Left lobe of liver (tissue), 2 donors: ENCODE measurements at regions not wholly inside any gene's neighbourhood (a gene's known extent, or its start where the extent isn't known, plus 50 kb on each side); places are given as distances from the start of the nearest gene placed in this dataset.

Experiments used
- ATAC-seq: fragments of 200-7000 bp; cut with Tn5 transposase; one replicate; pipeline ENCODE4 v1.9.1; 2020; ENCODE audit warnings: mild to moderate bottlenecking, moderate library complexity
- DNase-seq: peaks from one replicate; pipeline ENCODE4 v3.0.0-alpha.2; 2020; ENCODE audit warnings: low spot score
- donor health status: DM: no; HTN: no; CAD: no; lungs with moderate emphysema.
- donor health status: DM: no; HTN: yes; CAD: no.

GRCh38 chr4:125140966-125141495 is 173.7 kb upstream of the FAT4 start:
- no peak for ATAC-seq

DNA sequence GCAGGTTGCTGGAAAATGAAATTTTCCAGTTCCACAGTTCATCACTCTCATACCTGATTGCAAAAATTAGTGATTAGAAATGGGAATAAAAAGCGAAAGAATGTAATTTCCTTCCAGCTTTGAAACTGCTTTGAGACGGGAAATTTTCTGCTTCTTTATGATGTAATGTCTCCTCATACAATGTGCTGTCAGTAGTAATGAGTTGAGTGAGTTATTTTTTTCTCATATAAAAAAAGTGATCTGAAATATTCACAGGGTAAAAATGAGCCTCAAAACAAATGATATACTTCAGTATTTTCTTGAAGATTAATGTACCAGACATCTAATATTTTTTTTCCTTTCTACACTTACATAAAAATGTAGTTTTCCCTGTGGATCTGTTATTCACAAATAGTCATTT is 179.1 kb upstream of the FAT4 start:
- ATAC-seq: no peak
- no peak for DNase-seq

More at GRCh38 chr4:125140966-125141495, 173.7 kb upstream of the FAT4 start:
- no peak for DNase-seq

GRCh38 chr4:125132729-125133128 is 182.0 kb upstream of the FAT4 start:
- ATAC-seq (no peak), DNase-seq (no peak)

DNA sequence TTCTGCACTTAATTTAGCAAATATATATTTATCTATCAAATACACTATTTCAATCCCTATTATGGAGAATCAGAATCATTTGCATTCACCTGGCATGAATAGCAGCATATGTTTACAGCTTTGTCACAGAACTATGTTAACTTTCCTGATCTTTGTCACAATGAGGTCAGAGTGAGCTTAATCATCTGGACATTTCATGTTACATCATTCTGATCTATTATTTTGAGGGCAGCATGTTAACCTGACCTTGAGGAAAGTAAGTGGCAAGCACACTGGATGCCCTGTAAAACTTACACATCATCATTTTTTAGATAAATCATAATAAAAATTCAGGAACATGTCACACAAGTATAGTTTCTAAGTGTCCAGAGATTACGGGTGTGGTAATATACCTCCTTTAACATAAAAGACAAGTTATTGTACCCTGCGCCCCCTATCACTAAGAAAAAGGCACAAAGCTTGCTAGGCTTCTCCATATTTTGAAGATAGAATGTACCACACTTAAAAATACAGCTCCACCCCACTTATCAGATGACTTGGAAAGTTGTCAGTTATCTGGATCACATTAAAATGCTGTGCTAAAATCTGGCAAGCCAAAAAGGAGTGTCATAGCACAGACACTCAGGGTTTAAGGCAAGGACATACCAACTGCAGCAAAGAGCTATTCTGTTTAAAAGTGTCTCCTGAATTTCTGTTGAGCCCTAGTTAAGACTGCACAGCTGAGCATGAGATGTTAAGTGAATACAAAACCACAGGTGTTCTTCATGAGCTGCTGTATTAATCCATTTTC is 182.7 kb upstream of the FAT4 start:
- ATAC-seq: no peak
- DNase-seq: no peak

- DNase-seq (no peak), ATAC-seq (no peak)
Measured at GRCh38 chr4:125125276-125125675, 189.5 kb upstream of the FAT4 start.

DNA sequence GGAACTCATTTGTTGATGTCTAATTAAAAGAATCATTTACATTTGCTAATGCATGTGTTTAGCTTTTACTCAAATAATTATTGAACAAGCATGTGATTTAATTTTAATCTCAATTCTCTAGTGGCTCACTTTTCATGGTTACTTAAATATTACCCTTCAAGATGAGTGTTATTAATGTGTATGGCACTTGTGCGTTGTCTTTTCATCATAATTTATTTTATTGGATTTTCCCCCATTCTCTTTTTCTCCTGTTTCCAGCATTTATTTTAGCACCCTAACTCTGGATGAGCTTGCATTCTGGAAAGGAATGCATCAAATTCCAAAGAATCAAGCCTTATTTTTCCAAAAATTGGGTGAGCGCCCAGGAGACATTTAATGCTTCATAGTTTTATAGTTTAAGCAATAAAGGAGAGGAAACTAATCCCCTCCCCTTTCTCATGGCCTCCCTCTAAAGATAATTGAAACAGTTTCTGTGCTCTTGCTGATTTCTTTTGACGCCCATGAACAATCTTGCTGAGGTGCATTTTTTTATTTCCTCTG is 191.1 kb upstream of the FAT4 start:
- no peak for ATAC-seq

DNA sequence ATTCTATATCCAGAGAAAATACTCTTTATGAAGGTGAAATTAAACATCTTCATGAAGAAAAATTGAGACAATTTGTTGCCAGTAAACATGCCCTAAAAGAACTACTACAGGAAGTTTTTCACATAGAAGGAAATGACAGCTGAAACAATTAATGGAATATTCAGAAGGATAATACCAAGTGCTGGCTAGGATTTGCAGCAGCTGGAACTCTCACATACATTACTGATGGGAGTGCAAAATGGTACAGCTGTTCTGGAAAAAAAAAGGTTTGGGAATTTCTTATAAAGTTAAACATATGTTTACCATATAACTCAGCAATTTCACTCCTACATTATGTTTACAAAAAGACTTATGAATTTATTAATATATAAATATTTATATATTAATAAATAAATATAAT is 193.2 kb upstream of the FAT4 start:
- ATAC-seq: no peak
- no peak for DNase-seq

More for the DNA sequence above, 191.1 kb upstream of the FAT4 start:
- DNase-seq: no peak

GRCh38 chr4:125116431-125116830 is 198.3 kb upstream of the FAT4 start:
- ATAC-seq (no peak), DNase-seq (no peak)

GRCh38 chr4:125115941-125116340 is 198.8 kb upstream of the FAT4 start:
- ATAC-seq (no peak), DNase-seq (no peak)

DNA sequence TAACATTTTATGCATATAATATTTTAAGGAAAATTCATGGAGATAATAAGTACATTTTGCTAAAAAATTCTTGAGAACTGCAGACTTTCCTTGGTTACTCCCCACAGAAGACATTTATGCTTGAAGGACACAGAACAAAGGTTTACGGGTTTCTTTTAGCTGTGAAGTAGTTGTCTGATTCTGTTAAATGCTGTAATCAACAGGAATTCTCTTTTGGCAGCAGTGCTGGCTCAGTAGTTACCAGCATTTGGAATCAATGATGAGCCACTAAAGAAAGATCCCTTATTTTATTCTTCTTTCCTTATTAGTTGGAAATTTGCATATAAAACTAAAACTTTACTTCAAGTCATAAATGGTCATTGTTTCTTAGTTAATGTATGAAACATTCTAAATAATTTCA is 199.3 kb upstream of the FAT4 start:
- ATAC-seq (no peak), DNase-seq (no peak)

DNA sequence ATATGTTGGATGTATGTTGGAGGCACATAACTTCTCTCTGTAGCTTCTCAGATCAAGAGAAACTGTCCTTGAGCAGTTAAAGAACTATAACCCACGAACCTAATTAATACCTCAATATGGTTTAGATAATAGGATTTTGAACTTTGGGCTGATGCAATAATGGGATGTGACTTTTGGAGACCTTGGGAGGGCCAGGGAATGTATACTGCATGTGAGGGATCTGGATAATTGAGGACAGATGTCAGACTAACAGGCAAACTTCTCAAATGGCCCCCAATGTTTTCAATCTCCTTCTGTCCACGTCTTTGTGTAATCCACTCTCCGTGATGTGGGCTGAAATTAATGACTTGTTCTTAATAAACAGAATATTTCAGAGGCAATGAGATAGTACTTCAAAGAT is 202.2 kb upstream of the FAT4 start:
- no peak for DNase-seq
- no peak for ATAC-seq

DNA sequence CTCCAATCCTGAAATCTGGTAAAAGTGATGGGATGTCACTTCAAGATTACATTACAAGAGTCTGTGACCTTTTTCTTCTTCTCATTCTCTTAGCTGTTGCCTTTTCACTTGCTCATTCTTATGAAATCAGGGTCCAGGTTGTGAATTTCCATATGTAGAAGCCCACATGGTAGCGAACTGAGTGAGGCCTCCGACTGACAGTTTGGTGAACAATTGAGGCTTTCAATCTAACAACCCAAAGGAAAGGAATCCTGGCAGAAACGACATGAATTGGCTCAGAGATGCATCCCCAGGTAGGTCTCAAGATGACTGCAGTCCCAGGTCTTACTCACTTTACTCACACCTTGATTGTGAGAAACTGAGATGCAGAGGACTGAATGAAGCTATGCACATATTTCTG is 203.4 kb upstream of the FAT4 start:
- ATAC-seq (no peak), DNase-seq (no peak)

- DNase-seq (no peak), ATAC-seq (no peak)
Measured at GRCh38 chr4:125105561-125105960, 209.2 kb upstream of the FAT4 start.

- ATAC-seq (no peak), DNase-seq (no peak)
Measured at GRCh38 chr4:125104616-125105015, 210.1 kb upstream of the FAT4 start.

DNA sequence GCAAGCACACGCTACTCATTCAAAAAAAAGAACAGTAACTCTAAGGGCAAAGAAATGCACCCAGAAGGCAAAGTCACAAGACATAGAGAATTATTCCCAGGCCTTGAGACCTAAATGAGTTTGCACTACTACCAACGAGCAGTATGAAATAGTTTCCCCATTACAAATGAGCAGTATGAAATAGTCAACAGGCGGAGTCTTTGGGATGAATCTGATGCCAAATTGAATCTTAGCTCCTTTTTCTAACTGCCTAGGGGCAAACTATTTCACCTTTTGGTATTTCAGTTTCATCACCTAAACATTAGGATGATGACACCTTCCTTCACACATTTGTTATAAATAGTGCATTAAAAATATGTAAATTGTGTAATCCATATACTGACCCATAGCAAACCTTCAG is 213.0 kb upstream of the FAT4 start:
- ATAC-seq: no peak
- no peak for DNase-seq

DNA sequence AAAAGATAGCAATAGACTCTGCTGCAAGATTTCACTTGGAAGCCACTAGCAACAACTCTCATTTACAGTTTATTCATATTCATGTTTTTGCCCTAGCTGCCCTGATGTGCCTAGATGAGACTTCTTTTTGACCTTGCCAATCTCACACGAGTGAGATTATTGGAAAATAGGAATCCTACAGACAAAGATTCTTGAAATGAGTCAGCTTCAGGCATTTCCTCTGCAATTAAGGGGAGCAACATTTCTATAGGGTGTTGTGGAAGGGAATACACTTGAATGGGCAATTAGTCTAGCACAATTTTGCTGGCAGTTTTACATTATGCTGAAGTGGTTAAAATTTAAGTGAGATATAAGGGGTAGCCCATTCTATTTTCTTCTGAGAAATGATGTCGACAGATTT is 217.0 kb upstream of the FAT4 start:
- no peak for DNase-seq
- no peak for ATAC-seq

- ATAC-seq (no peak), DNase-seq (no peak)
Measured at GRCh38 chr4:125096662-125097061, 218.1 kb upstream of the FAT4 start.

DNA sequence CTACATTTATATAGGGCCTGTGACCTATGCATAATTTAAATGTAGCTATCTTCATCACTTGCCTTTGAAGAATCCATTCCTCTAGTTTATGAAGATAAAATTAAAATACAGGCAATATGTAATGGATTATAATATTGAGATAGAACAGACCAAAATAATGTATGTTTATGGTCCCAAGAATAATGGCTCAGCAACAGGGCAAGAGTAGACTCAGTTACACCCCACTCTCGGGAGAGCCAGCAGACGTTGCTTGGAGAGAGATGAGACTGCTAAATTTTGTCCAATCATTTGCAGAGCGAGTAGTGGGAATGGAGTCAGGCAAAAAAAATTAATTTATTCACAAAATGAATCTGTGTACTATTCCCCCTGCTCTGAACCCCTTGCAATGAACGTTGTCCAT is 223.2 kb upstream of the FAT4 start:
- DNase-seq: no peak
- no peak for ATAC-seq

GRCh38 chr4:125091101-125091500 is 223.7 kb upstream of the FAT4 start:
- no peak for ATAC-seq
- no peak for DNase-seq

GRCh38 chr4:125084608-125085007 is 230.1 kb upstream of the FAT4 start:
- no peak for ATAC-seq
- no peak for DNase-seq

GRCh38 chr4:125082729-125083417 is 231.9 kb upstream of the FAT4 start:
- ATAC-seq (no peak), DNase-seq (no peak)

- ATAC-seq (no peak), DNase-seq (no peak)
Measured at GRCh38 chr4:125072269-125072668, 242.5 kb upstream of the FAT4 start.
